ENCODE measurements at regions not wholly inside any gene's neighbourhood (a gene's known extent, or its start where the extent isn't known, plus 50 kb on each side); places are given as distances from the start of the nearest gene placed in this dataset.
A peak's percentile ranks its signal among the peaks of the same experiment; 100 is the strongest.

DNA sequence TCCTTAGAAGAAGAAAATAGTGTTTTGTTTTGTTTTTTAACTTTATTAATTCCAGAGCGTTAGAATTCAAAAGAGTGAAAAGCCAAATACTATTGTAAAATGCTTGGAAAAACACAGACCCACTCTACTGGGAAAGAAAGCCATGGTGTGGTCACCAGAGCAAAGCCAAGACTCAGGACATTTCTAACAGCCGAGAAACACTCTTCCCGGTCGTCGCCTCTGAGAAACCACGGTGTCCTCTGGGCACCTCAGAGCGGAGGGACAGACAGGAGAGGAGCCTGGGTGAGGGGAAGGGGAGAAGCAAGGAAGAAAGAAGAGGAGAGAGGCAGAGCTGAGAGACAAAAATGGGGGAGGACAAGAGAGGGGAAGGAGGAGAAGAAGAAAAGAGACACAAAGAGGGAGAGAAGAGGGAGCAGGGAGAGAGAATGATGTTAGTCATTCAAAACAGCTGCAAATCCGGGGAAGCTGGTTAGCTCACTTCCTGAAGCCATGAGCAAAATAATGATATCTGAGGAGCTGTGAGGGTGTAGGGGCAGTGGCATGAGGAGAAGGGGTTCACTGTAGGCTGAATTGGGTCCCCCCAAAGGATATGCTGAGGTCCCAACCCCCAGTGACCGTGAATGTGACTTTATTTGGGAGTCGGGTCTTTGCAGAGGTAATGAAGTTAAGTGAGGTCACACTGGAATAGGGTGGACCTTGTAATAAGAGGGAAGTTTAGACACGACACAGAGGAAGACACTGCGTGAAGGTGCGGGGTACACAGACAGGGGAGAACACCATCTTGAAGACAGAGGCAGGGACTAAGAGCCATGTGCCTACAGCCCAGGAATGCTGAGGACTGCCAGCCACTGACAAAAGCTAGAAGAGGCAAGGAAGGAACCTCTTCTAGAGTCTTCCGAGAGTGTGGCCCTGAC lies 58.2 kb upstream of the DMRTB1 start:
- ChIA-PET CTCF (interaction anchor here (1.0 kb wide), 1 partner anchor 8 kb away, joined by 5 read pairs; no protein-coding TSS in a partner anchor), POLR2A (interaction anchor here (0.5 kb wide), 1 partner anchor 56 kb away, joined by 4 read pairs; no protein-coding TSS in a partner anchor)
- H3K36me3 ChIP-seq (ENCODE audit: control insufficient read depth in 2 of 2, extremely low read depth in 1 of 2, insufficient read depth in 2 of 2, low read length in 2 of 2) = no peaks in the 10 kb centered on the region
- no peaks in the 10 kb centered on the region for H3K9me1 ChIP-seq (replicated peaks; ENCODE audit: control insufficient read depth, extremely low read depth, insufficient read depth, low read length)
- no peak overlapping the region for H3K9ac ChIP-seq (replicated peaks; ENCODE audit: extremely low read depth, insufficient read depth, low read length)
- no peak for DNase-seq (ENCODE audit: low read depth, low spot score)
- FAIRE-seq = peak; percentile 43
- no peaks in the 10 kb centered on the region for H3K4me1 ChIP-seq (ENCODE audit: control insufficient read depth, extremely low read depth, insufficient read depth, low read length)
- no peak overlapping the region for H3K27ac ChIP-seq (ENCODE audit: insufficient read depth, low read depth, low read length)
- H2AFZ ChIP-seq (ENCODE audit: low read depth, low read length) = peak overlapping the region; percentile 20
- dilution Hi-C loops (cut with MboI; ENCODE audit: extremely low pct_ligation_motif_present, low sequenced_read_pairs) (no loop called here), intact Hi-C loops (cut with micrococcal nuclease) (no loop called here)
- H3K9me3 ChIP-seq (replicated peaks; ENCODE audit: control insufficient read depth, insufficient read depth, low read length) = no peaks in the 10 kb centered on the region
- H3K79me2 ChIP-seq (ENCODE audit: control insufficient read depth, insufficient read depth, low read length) = no peaks in the 10 kb centered on the region
- no TSS peak for BruUV-seq (replicated peaks)
- no peak for TF ChIP-seq MYC (IDR thresholded peaks at IDR 0.05; ENCODE audit: low read depth, low read length)
- no peak for TF ChIP-seq POLR2A (IDR thresholded peaks at IDR 0.05; ENCODE audit: low read depth, low read length)
- no peak overlapping the region for H3K4me2 ChIP-seq (ENCODE audit: insufficient read depth, low read length)
- no peaks in the 10 kb centered on the region for H4K20me1 ChIP-seq (replicated peaks; ENCODE audit: control insufficient read depth, extremely low read depth, insufficient read depth, low read length)
- peaks cover 10 to 14% of the 10 kb centered on the region in 2 experiments for H3K27me3 ChIP-seq (ENCODE audit: control insufficient read depth in 2 of 2, insufficient read depth in 2 of 2, low read length in 2 of 2)
- no peak overlapping the region for H3K4me3 ChIP-seq (replicated peaks in 1 of 3; ENCODE audit: insufficient read depth in 1 of 3, low read depth in 1 of 3, low read length in 3 of 3)

GRCh38 chr1:53401813-53402745 lies 57.1 kb upstream of the DMRTB1 start:
- no TSS peak for BruUV-seq (replicated peaks)
- Histone ChIP-seq H3K9ac (replicated peaks; ENCODE audit: extremely low read depth, insufficient read depth, low read length) (no peak overlapping the region), H3K27ac (ENCODE audit: insufficient read depth, low read depth, low read length) (no peak overlapping the region), H3K36me3 (ENCODE audit: control insufficient read depth in 2 of 2, extremely low read depth in 1 of 2, insufficient read depth in 2 of 2, low read length in 2 of 2) (no peaks in the 10 kb centered on the region), H3K4me1 (ENCODE audit: control insufficient read depth, extremely low read depth, insufficient read depth, low read length) (no peaks in the 10 kb centered on the region), H3K27me3 (ENCODE audit: control insufficient read depth in 2 of 2, insufficient read depth in 2 of 2, low read length in 2 of 2) (peaks cover 8 to 9% of the 10 kb centered on the region in 2 experiments), H4K20me1 (replicated peaks; ENCODE audit: control insufficient read depth, extremely low read depth, insufficient read depth, low read length) (no peaks in the 10 kb centered on the region), H3K79me2 (ENCODE audit: control insufficient read depth, insufficient read depth, low read length) (no peaks in the 10 kb centered on the region), H3K9me1 (replicated peaks; ENCODE audit: control insufficient read depth, extremely low read depth, insufficient read depth, low read length) (no peaks in the 10 kb centered on the region), H3K9me3 (replicated peaks; ENCODE audit: control insufficient read depth, insufficient read depth, low read length) (no peaks in the 10 kb centered on the region), H3K4me3 (replicated peaks in 1 of 3; ENCODE audit: insufficient read depth in 1 of 3, low read depth in 1 of 3, low read length in 3 of 3) (no peak overlapping the region), H3K4me2 (ENCODE audit: insufficient read depth, low read length) (no peak overlapping the region), H2AFZ (ENCODE audit: low read depth, low read length) (no peak overlapping the region)
- TF ChIP-seq, protein P1, sequence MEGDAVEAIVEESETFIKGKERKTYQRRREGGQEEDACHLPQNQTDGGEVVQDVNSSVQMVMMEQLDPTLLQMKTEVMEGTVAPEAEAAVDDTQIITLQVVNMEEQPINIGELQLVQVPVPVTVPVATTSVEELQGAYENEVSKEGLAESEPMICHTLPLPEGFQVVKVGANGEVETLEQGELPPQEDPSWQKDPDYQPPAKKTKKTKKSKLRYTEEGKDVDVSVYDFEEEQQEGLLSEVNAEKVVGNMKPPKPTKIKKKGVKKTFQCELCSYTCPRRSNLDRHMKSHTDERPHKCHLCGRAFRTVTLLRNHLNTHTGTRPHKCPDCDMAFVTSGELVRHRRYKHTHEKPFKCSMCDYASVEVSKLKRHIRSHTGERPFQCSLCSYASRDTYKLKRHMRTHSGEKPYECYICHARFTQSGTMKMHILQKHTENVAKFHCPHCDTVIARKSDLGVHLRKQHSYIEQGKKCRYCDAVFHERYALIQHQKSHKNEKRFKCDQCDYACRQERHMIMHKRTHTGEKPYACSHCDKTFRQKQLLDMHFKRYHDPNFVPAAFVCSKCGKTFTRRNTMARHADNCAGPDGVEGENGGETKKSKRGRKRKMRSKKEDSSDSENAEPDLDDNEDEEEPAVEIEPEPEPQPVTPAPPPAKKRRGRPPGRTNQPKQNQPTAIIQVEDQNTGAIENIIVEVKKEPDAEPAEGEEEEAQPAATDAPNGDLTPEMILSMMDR (IDR thresholded peaks at IDR 0.05; ENCODE audit: extremely low read depth in 1 of 2, insufficient read depth in 1 of 2, low read depth in 1 of 2, low read length in 2 of 2) = no peak
- TF ChIP-seq MYC (IDR thresholded peaks at IDR 0.05; ENCODE audit: low read depth, low read length) = no peak
- no peak for FAIRE-seq
- dilution Hi-C loops (cut with MboI; ENCODE audit: extremely low pct_ligation_motif_present, low sequenced_read_pairs) = no loop called here
- POLR2A ChIA-PET = interaction anchor here (0.5 kb wide), 1 partner anchor 54 kb away, joined by 4 read pairs; no protein-coding TSS in a partner anchor
- CTCF ChIA-PET = interaction anchor here (4.7 kb wide), 1 partner anchor 9 kb away, joined by 23 read pairs; no protein-coding TSS in a partner anchor
- intact Hi-C loops (cut with micrococcal nuclease) = no loop called here
- DNase-seq (ENCODE audit: low read depth, low spot score) = no peak

Measured in endothelial cell of umbilical vein (primary cell).